Panc1 (cell line): ENCODE measurements at regions not wholly inside any gene's neighbourhood (a gene's known extent, or its start where the extent isn't known, plus 50 kb on each side); places are given as distances from the start of the nearest gene placed in this dataset.

Experiments used
- ATAC-seq: fragments of 200-7000 bp; cut with Tn5 transposase; 2 replicates; pipeline ENCODE4 v1.9.1; 2020; ENCODE audit warnings: mild to moderate bottlenecking, moderate library complexity
- BruUV-seq: library from RNA; stranded (reverse); fragments of 400-500 nt; replicated peaks from 2 replicates; lab custom pipeline; 2021; lab: Mats Ljungman, UMichigan
- CTCF ChIA-PET: fragments of 300-600 bp; sonication (Branson Sonifier 250); formaldehyde crosslinking; loops from one replicate; lab custom pipeline; 2022; ENCODE audit warnings: antibody characterized with exemption; lab: Charles Lee
- POLR2A ChIA-PET: fragments of 300-600 bp; sonication (Branson Sonifier 250); formaldehyde crosslinking; loops from one replicate; lab custom pipeline; 2022; ENCODE audit warnings: antibody characterized with exemption; lab: Charles Lee
- DNase-seq: peaks from one replicate; pipeline ENCODE4 v3.0.0-alpha.2; 2010; ENCODE audit warnings: low read depth, low spot score
- H3K27ac ChIP-seq: 2 replicates; pipeline ENCODE4 v1.5.1; 2011; ENCODE audit warnings: mild to moderate bottlenecking, low read length, inconsistent platforms
- H3K27me3 ChIP-seq: fragments of 200-500 bp; sonication (Bioruptor generic); 2 replicates; pipeline ENCODE4 v1.6.0; 2014; ENCODE audit warnings: low read length, inconsistent platforms; ENCODE audit not compliant: control insufficient read depth, insufficient read depth
- H3K36me3 ChIP-seq: fragments of 200-500 bp; sonication (Bioruptor generic); 2 replicates; pipeline ENCODE4 v1.5.1; 2014; ENCODE audit warnings: inconsistent platforms, mild to moderate bottlenecking, low read length, moderate library complexity; ENCODE audit not compliant: control insufficient read depth, insufficient read depth
- H3K4me1 ChIP-seq: 2 replicates; pipeline ENCODE4 v1.5.1; 2011; ENCODE audit warnings: inconsistent platforms, mild to moderate bottlenecking, low read length, moderate library complexity; ENCODE audit not compliant: control insufficient read depth, insufficient read depth
- H3K4me3 ChIP-seq, 2 experiments: 2 replicates each; pipeline ENCODE4 v1.5.1; 2011 to 2012; ENCODE audit warnings: low read depth in 2 of 2, low read length in 2 of 2, mild to moderate bottlenecking in 2 of 2, inconsistent platforms in 1 of 2, moderate library complexity in 1 of 2
- H3K9me3 ChIP-seq: fragments of 200-500 bp; sonication (Bioruptor generic); 2 replicates; pipeline ENCODE4 v1.5.1; 2014; ENCODE audit warnings: low read depth, mild to moderate bottlenecking, inconsistent platforms, low read length, moderate library complexity; ENCODE audit not compliant: control insufficient read depth, insufficient read depth
- POLR2AphosphoS5 ChIP-seq: IDR thresholded peaks from 2 replicates; pipeline ENCODE4 v1.6.1; 2012; ENCODE audit warnings: mild to moderate bottlenecking, low read depth, low read length, moderate library complexity
- SIN3A ChIP-seq: IDR thresholded peaks from 2 replicates; pipeline ENCODE4 v1.6.1; 2012; ENCODE audit warnings: low read depth, mild to moderate bottlenecking, low read length, moderate library complexity, borderline replicate concordance; ENCODE audit not compliant: insufficient read depth
- TCF7L2 ChIP-seq: IDR thresholded peaks from 2 replicates; pipeline ENCODE4 v1.6.1; 2011; ENCODE audit warnings: mild to moderate bottlenecking, low read depth, low read length, inconsistent platforms
- in situ Hi-C: cut with HindIII; loops from 2 replicates; pipeline ENCODE4 v1.10.0; 2016; ENCODE audit warnings: low sequenced_read_pairs, low pct_unique_long_range_greater_than_20kb
- intact Hi-C: fragments of 100-400 bp; cut with micrococcal nuclease; formaldehyde crosslinking; loops from one replicate; pipeline ENCODE4 v1.10.0; 2022; ENCODE audit not compliant: unreplicated experiment
- TF ChIP-seq, protein P1 (sequence below): fragments of 450-650 bp; IDR thresholded peaks from 2 replicates; pipeline ENCODE4 v1.5.1; 2017; ENCODE audit warnings: mild to moderate bottlenecking
- TF ChIP-seq, protein P2 (sequence below), 2 experiments: IDR thresholded peaks; 2 replicates each; pipeline ENCODE4 v1.6.1; 2011 to 2012; ENCODE audit warnings: low read depth in 2 of 2, control low read depth in 1 of 2, low read length in 1 of 2, mild to moderate bottlenecking in 1 of 2, moderate library complexity in 1 of 2; ENCODE audit not compliant: insufficient read depth in 1 of 2

- DNase-seq (no peak), ATAC-seq (no peak)
- H3K36me3 ChIP-seq, result no peaks in the 10 kb centered on the region
- no peaks in the 10 kb centered on the region for H3K9me3 ChIP-seq
- ChIA-PET POLR2A (no interaction called here), CTCF (interaction anchor here (0.6 kb wide), 1 partner anchor 173 kb away, joined by 3 read pairs; no protein-coding TSS in a partner anchor)
- H3K4me3 ChIP-seq, result no peak overlapping the region
- no peak overlapping the region for H3K27ac ChIP-seq
- no peaks in the 10 kb centered on the region for H3K4me1 ChIP-seq
- in situ Hi-C loops (no loop called here), intact Hi-C loops (no loop called here)
- H3K27me3 ChIP-seq, result no peaks in the 10 kb centered on the region
- no TSS peak for BruUV-seq
- TF ChIP-seq POLR2AphosphoS5, result no peak
- TF ChIP-seq SIN3A, result no peak
- TF ChIP-seq, protein P1, sequence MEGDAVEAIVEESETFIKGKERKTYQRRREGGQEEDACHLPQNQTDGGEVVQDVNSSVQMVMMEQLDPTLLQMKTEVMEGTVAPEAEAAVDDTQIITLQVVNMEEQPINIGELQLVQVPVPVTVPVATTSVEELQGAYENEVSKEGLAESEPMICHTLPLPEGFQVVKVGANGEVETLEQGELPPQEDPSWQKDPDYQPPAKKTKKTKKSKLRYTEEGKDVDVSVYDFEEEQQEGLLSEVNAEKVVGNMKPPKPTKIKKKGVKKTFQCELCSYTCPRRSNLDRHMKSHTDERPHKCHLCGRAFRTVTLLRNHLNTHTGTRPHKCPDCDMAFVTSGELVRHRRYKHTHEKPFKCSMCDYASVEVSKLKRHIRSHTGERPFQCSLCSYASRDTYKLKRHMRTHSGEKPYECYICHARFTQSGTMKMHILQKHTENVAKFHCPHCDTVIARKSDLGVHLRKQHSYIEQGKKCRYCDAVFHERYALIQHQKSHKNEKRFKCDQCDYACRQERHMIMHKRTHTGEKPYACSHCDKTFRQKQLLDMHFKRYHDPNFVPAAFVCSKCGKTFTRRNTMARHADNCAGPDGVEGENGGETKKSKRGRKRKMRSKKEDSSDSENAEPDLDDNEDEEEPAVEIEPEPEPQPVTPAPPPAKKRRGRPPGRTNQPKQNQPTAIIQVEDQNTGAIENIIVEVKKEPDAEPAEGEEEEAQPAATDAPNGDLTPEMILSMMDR, result no peak
- TF ChIP-seq, protein P2, sequence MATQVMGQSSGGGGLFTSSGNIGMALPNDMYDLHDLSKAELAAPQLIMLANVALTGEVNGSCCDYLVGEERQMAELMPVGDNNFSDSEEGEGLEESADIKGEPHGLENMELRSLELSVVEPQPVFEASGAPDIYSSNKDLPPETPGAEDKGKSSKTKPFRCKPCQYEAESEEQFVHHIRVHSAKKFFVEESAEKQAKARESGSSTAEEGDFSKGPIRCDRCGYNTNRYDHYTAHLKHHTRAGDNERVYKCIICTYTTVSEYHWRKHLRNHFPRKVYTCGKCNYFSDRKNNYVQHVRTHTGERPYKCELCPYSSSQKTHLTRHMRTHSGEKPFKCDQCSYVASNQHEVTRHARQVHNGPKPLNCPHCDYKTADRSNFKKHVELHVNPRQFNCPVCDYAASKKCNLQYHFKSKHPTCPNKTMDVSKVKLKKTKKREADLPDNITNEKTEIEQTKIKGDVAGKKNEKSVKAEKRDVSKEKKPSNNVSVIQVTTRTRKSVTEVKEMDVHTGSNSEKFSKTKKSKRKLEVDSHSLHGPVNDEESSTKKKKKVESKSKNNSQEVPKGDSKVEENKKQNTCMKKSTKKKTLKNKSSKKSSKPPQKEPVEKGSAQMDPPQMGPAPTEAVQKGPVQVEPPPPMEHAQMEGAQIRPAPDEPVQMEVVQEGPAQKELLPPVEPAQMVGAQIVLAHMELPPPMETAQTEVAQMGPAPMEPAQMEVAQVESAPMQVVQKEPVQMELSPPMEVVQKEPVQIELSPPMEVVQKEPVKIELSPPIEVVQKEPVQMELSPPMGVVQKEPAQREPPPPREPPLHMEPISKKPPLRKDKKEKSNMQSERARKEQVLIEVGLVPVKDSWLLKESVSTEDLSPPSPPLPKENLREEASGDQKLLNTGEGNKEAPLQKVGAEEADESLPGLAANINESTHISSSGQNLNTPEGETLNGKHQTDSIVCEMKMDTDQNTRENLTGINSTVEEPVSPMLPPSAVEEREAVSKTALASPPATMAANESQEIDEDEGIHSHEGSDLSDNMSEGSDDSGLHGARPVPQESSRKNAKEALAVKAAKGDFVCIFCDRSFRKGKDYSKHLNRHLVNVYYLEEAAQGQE (IDR thresholded peaks at IDR 0.05; ENCODE audit: insufficient read depth in 1 of 2, low read depth in 2 of 2, low read length in 1 of 2), result no peak
- TF ChIP-seq TCF7L2, result no peak
Measured at GRCh38 chr4:52369649-52370048, 289.5 kb downstream of the USP46 start.

DNA sequence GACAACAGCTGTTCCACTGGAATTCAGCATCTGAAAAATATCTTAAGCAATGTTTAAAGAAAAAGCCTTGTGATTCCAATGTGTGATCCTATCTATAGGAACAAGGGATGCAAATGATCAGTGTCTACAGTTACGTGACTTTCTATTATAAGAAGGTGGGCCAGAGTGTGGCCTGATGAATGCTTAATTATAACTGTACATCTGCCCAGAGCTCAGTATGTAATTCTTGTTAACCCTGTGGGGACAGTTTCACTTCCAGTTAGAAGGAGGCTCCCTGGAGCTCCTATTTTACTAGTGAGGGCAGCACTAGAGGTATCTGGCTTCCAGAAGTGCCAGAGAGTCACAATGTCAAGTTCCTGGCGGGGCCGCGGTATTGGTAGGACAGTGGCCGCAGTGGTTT is 288.5 kb downstream of the USP46 start:
- intact Hi-C loops, result no loop called here

More for the DNA sequence above, 288.5 kb downstream of the USP46 start:
- no peaks in the 10 kb centered on the region for H3K27me3 ChIP-seq
- no peaks in the 10 kb centered on the region for H3K36me3 ChIP-seq
- in situ Hi-C loops, result no loop called here
- no peak overlapping the region for H3K27ac ChIP-seq
- CTCF ChIA-PET, result no interaction called here
- no peaks in the 10 kb centered on the region for H3K9me3 ChIP-seq
- H3K4me3 ChIP-seq, result no peak overlapping the region
- TF ChIP-seq, protein P2 (IDR thresholded peaks at IDR 0.05; ENCODE audit: insufficient read depth in 1 of 2, low read depth in 2 of 2, low read length in 1 of 2), result no peak
- TF ChIP-seq, protein P1, result no peak
- TF ChIP-seq POLR2AphosphoS5 (no peak), TCF7L2 (no peak), SIN3A (no peak)
- no peak for ATAC-seq
- no peak for DNase-seq
- no TSS peak for BruUV-seq
- POLR2A ChIA-PET, result no interaction called here
- no peaks in the 10 kb centered on the region for H3K4me1 ChIP-seq
